HG03025 (cell line): ENCODE measurements at regions not wholly inside any gene's neighbourhood (a gene's known extent, or its start where the extent isn't known, plus 50 kb on each side); places are given as distances from the start of the nearest gene placed in this dataset.
"Not testable (repeated sequence)": the region's sequence is repeated elsewhere in the genome, so short reads cannot be mapped to it uniquely, and the experiment has no call there.

ENCODE experiments used
- ATAC-seq: cut with Tn5 transposase; IDR thresholded peaks from one replicate; pipeline ENCODE4 v1.9.1; 2021; ENCODE audit warnings: mild to moderate bottlenecking, moderate library complexity; ENCODE audit not compliant: unreplicated experiment, low FRiP score

- ATAC-seq: no peak
Measured at GRCh38 chr2:14081521-14081920, 551.0 kb upstream of the LRATD1 start.

- ATAC-seq: no peak
Measured at GRCh38 chr2:14082640-14083039, 549.9 kb upstream of the LRATD1 start.

- no peak for ATAC-seq
Measured at GRCh38 chr2:14094592-14094991, 537.9 kb upstream of the LRATD1 start.

GRCh38 chr2:14099101-14099500 lies 533.4 kb upstream of the LRATD1 start:
- ATAC-seq: not testable (repeated sequence)

- no peak for ATAC-seq
Measured at GRCh38 chr2:14114275-14114674, 518.2 kb upstream of the LRATD1 start.

GRCh38 chr2:14120376-14120775 lies 512.1 kb upstream of the LRATD1 start:
- no peak for ATAC-seq

- ATAC-seq: no peak
Measured at GRCh38 chr2:14123436-14124103, 508.9 kb upstream of the LRATD1 start.

- no peak for ATAC-seq
Measured at GRCh38 chr2:14125624-14126293, 506.8 kb upstream of the LRATD1 start.

GRCh38 chr2:14126846-14127245 lies 505.7 kb upstream of the LRATD1 start:
- ATAC-seq: no peak

GRCh38 chr2:14127765-14128164 lies 504.8 kb upstream of the LRATD1 start:
- ATAC-seq: no peak

GRCh38 chr2:14132386-14132785 lies 500.1 kb upstream of the LRATD1 start:
- no peak for ATAC-seq

GRCh38 chr2:14134771-14135170 lies 497.7 kb upstream of the LRATD1 start:
- no peak for ATAC-seq

- no peak for ATAC-seq
Measured at GRCh38 chr2:14136030-14136429, 496.5 kb upstream of the LRATD1 start.

GRCh38 chr2:14137643-14138042 lies 494.9 kb upstream of the LRATD1 start:
- no peak for ATAC-seq

- ATAC-seq: no peak
Measured at GRCh38 chr2:14140009-14140550, 492.4 kb upstream of the LRATD1 start.

- no peak for ATAC-seq
Measured at GRCh38 chr2:14143435-14143834, 489.1 kb upstream of the LRATD1 start.

- ATAC-seq: no peak
Measured at GRCh38 chr2:14148216-14148615, 484.3 kb upstream of the LRATD1 start.

GRCh38 chr2:14157816-14158215 lies 474.7 kb upstream of the LRATD1 start:
- no peak for ATAC-seq

GRCh38 chr2:14180333-14180732 lies 452.2 kb upstream of the LRATD1 start:
- no peak for ATAC-seq

- no peak for ATAC-seq
Measured at GRCh38 chr2:14182227-14182946, 450.1 kb upstream of the LRATD1 start.

- no peak for ATAC-seq
Measured at GRCh38 chr2:14185906-14186305, 446.6 kb upstream of the LRATD1 start.
